Keratinocyte (primary cell): ENCODE measurements at regions not wholly inside any gene's neighbourhood (a gene's known extent, or its start where the extent isn't known, plus 50 kb on each side); places are given as distances from the start of the nearest gene placed in this dataset.

Experiments used
- EZH2 ChIP-seq: IDR thresholded peaks from one replicate; pipeline ENCODE4 v1.6.1; 2012; ENCODE audit warnings: inconsistent platforms, mild to moderate bottlenecking, low read length, moderate library complexity
- TF ChIP-seq, protein P1 (sequence below), 3 experiments: IDR thresholded peaks in 1 of 3; conservative IDR thresholded peaks in 1 of 3; optimal IDR thresholded peaks in 1 of 3; 2 replicates in 2 of 3; 3 replicates in 1 of 3; pipeline versions ENCODE3 to v1.5.1; 2011; ENCODE audit warnings: low read length in 3 of 3, mild to moderate bottlenecking in 3 of 3, moderate library complexity in 2 of 3, control low read depth in 1 of 3, inconsistent platforms in 1 of 3; ENCODE audit not compliant: insufficient read depth in 2 of 3; ENCODE audit errors: extremely low read depth in 1 of 3

DNA sequence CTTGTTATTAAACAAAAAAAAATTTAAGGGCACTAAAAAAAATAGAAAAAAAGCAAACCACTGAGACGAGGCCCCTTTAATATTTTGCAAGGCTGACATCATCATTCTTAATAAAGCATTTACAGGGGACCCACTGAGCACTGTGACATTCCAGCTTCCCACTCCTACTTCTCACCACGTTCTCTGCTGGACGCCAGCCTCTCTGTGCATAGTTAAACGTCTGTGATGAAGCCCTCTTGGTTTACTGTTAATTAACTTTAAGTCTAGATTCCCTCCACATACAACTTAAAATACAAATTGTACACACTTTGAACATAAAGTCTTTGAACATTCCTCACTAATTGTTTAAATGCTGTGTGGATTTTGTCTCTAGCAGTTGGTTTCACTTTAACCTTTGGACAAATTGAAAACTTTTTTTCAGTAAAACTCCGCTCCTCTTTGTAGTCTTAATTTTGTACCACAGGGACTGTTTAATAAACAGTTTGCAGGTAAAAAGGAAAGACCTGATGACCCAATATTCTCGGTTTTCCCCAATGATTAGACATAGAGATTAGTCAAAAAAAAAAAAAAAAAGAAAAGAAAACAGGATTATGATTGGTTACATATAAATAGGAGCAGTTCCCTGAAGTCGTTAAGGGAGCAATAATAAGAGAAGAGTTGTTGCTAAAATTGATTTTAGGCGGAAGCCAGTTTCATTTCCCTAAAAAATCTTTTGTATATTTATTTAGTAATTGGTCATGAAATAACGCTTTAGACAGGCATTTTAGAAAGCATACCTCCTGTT, 219.8 kb downstream of the MZT1 start:
- TF ChIP-seq, protein P1, sequence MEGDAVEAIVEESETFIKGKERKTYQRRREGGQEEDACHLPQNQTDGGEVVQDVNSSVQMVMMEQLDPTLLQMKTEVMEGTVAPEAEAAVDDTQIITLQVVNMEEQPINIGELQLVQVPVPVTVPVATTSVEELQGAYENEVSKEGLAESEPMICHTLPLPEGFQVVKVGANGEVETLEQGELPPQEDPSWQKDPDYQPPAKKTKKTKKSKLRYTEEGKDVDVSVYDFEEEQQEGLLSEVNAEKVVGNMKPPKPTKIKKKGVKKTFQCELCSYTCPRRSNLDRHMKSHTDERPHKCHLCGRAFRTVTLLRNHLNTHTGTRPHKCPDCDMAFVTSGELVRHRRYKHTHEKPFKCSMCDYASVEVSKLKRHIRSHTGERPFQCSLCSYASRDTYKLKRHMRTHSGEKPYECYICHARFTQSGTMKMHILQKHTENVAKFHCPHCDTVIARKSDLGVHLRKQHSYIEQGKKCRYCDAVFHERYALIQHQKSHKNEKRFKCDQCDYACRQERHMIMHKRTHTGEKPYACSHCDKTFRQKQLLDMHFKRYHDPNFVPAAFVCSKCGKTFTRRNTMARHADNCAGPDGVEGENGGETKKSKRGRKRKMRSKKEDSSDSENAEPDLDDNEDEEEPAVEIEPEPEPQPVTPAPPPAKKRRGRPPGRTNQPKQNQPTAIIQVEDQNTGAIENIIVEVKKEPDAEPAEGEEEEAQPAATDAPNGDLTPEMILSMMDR (optimal IDR thresholded peaks at IDR 0.05 in 1 of 3, IDR thresholded peaks at IDR 0.05 in 1 of 3, conservative IDR thresholded peaks at IDR 0.05 in 1 of 3; ENCODE audit: extremely low read depth in 1 of 3, insufficient read depth in 2 of 3, low read length in 3 of 3): no peak
- TF ChIP-seq EZH2: no peak
